ENCODE measurements at regions not wholly inside any gene's neighbourhood (a gene's known extent, or its start where the extent isn't known, plus 50 kb on each side); places are given as distances from the start of the nearest gene placed in this dataset.

- H3K56ac ChIP-seq (replicated peaks; ENCODE audit: insufficient read length, low read depth, low read length), result no peak overlapping the region
- no peak overlapping the region for H3K27ac ChIP-seq (ENCODE audit: low read depth, low read length)
- H2AFZ ChIP-seq (ENCODE audit: low read length), result peak overlapping the region; percentile 87; the same call in 1 of the 2 replicates
- no peak overlapping the region for H3K23ac ChIP-seq (ENCODE audit: insufficient read length)
- H3K18ac ChIP-seq (ENCODE audit: extremely low read depth, low read length), result no peak overlapping the region
- H3K4me1 ChIP-seq (replicated peaks in 1 of 4; ENCODE audit: control insufficient read depth in 3 of 4, insufficient read depth in 4 of 4, low read length in 3 of 4), result peaks cover 0 to 10% (median 4%) of the 10 kb centered on the region in 4 experiments; a peak in 5 of 7 replicates
- no peak overlapping the region for H3K4me3 ChIP-seq (ENCODE audit: extremely low read depth in 1 of 4, insufficient read depth in 2 of 4, low read depth in 3 of 4, low read length in 4 of 4)
- ChIA-PET POLR2A (ENCODE audit: partially characterized antibody) (interaction anchor here (1.0 kb wide), 1 partner anchor 59 kb away, joined by 4 read pairs; no protein-coding TSS in a partner anchor), CTCF (ENCODE audit: partially characterized antibody) (interaction anchor here (0.7 to 12.0 kb wide), 5 partner anchors 12 to 135 kb away, joined by 3 to 148 read pairs (median 3); no protein-coding TSS in a partner anchor)
- no peak overlapping the region for H2BK15ac ChIP-seq (ENCODE audit: low read length)
- H3K9ac ChIP-seq (replicated peaks in 1 of 4; ENCODE audit: extremely low read depth in 1 of 4, low read depth in 3 of 4, low read length in 3 of 4), result no peak overlapping the region
- WGBS, 2 experiments (ENCODE audit: extremely low coverage in 1 of 2, insufficient coverage in 1 of 2, insufficient read length in 1 of 2, insufficient replicate concordance in 2 of 2, low coverage in 1 of 2, low lambda C conversion rate in 2 of 2, missing lambda C conversion rate in 1 of 2), result 55% methylated on average over 12 of the region's 12 CpGs; no CpG with 5 or more reads in 1 of the 2 experiments
- no peaks in the 10 kb centered on the region for H3K79me1 ChIP-seq (ENCODE audit: low read depth, low read length)
- no peaks in the 10 kb centered on the region for H3K23me2 ChIP-seq (ENCODE audit: low read depth, low read length)
- no peak for DNase-seq (ENCODE audit: low read depth in 1 of 2, low spot score in 2 of 2)
- H2BK12ac ChIP-seq (ENCODE audit: low read depth, low read length), result 0 out of 2 replicates have a peak overlapping the region, but pooled peaks have one; percentile 46
- no peak overlapping the region for H3K14ac ChIP-seq (ENCODE audit: insufficient read length)
- H3K36me3 ChIP-seq (ENCODE audit: control insufficient read depth in 2 of 4, insufficient read depth in 4 of 4, low read length in 3 of 4), result no peaks in the 10 kb centered on the region
- no peak overlapping the region for H4K8ac ChIP-seq (ENCODE audit: extremely low read depth, insufficient read depth, low read length)
- H4K20me1 ChIP-seq (replicated peaks in 1 of 2; ENCODE audit: control insufficient read depth in 1 of 2, insufficient read depth in 2 of 2, low read length in 2 of 2), result no peaks in the 10 kb centered on the region
- H3K4ac ChIP-seq (replicated peaks; ENCODE audit: insufficient read length, low read depth, low read length), result no peak overlapping the region
- no peaks in the 10 kb centered on the region for H3K27me3 ChIP-seq (replicated peaks in 1 of 4; ENCODE audit: control insufficient read depth in 3 of 4, extremely low read depth in 1 of 4, insufficient read depth in 3 of 4, low read length in 3 of 4)
- H3K4me2 ChIP-seq (ENCODE audit: insufficient read depth in 1 of 2, low read depth in 2 of 2, low read length in 2 of 2), result no peak overlapping the region
- H2BK20ac ChIP-seq (ENCODE audit: low read length), result no peak overlapping the region
- FAIRE-seq, result no peak
- no peak overlapping the region for H2BK5ac ChIP-seq (ENCODE audit: low read depth, low read length)
- TF ChIP-seq MAFK (IDR thresholded peaks at IDR 0.05; ENCODE audit: low read depth, low read length) (no peak), SAP30 (IDR thresholded peaks at IDR 0.05; ENCODE audit: insufficient read depth, insufficient replicate concordance, low read length) (no peak)
- no peak overlapping the region for H4K5ac ChIP-seq (ENCODE audit: insufficient read length, low read depth, low read length)
- no peak overlapping the region for H4K91ac ChIP-seq (replicated peaks; ENCODE audit: insufficient read length, low read length)
- no peak overlapping the region for H2BK120ac ChIP-seq (replicated peaks; ENCODE audit: low read depth, low read length)
- H3K79me2 ChIP-seq (ENCODE audit: control insufficient read depth in 1 of 2, insufficient read depth in 2 of 2, low read length in 2 of 2), result no peaks in the 10 kb centered on the region
- no peaks in the 10 kb centered on the region for H3K9me3 ChIP-seq (ENCODE audit: insufficient read depth in 2 of 2, low read depth in 1 of 2, low read length in 1 of 2)
- H2AK5ac ChIP-seq (ENCODE audit: low read depth, low read length), result no peak overlapping the region
Observed at GRCh38 chr1:55275151-55275748, 60.1 kb upstream of the USP24 start.
